H9 (cell line): ENCODE measurements at regions not wholly inside any gene's neighbourhood (a gene's known extent, or its start where the extent isn't known, plus 50 kb on each side); places are given as distances from the start of the nearest gene placed in this dataset.

Experiments
- DNase-seq: peaks from one replicate; pipeline ENCODE4 v3.0.0-alpha.2; 2017
- H2AFZ ChIP-seq: one replicate; pipeline ENCODE4 v1.6.1; 2013; ENCODE audit warnings: mild to moderate bottlenecking, low read length, control low read depth, moderate library complexity
- H2AK5ac ChIP-seq: 2 replicates; pipeline ENCODE4 v1.6.1; 2013; ENCODE audit warnings: low read length, control low read depth, mixed read lengths; ENCODE audit not compliant: insufficient read length
- H2BK120ac ChIP-seq: one replicate; pipeline ENCODE4 v1.6.1; 2013; ENCODE audit warnings: low read depth, mild to moderate bottlenecking, low read length, control low read depth, inconsistent platforms; ENCODE audit not compliant: poor library complexity, severe bottlenecking
- H2BK12ac ChIP-seq: 2 replicates; pipeline ENCODE4 v1.6.1; 2013; ENCODE audit warnings: low read length, control low read depth, mixed read lengths, low read depth; ENCODE audit not compliant: insufficient read length
- H2BK15ac ChIP-seq: 2 replicates; pipeline ENCODE4 v1.6.1; 2013; ENCODE audit warnings: low read depth, low read length, control low read depth
- H2BK20ac ChIP-seq: one replicate; pipeline ENCODE4 v1.6.1; 2013; ENCODE audit warnings: low read depth, mild to moderate bottlenecking, low read length, control low read depth, inconsistent platforms; ENCODE audit not compliant: poor library complexity, severe bottlenecking
- H2BK5ac ChIP-seq: 2 replicates; pipeline ENCODE4 v1.6.1; 2013; ENCODE audit warnings: low read length, control low read depth, mixed read lengths; ENCODE audit not compliant: insufficient read length
- H3K14ac ChIP-seq: 2 replicates; pipeline ENCODE4 v1.6.1; 2013; ENCODE audit warnings: low read length, control low read depth; ENCODE audit not compliant: insufficient read depth
- H3K18ac ChIP-seq: 2 replicates; pipeline ENCODE4 v1.6.1; 2013; ENCODE audit warnings: low read depth, mild to moderate bottlenecking, mixed read lengths, low read length, control low read depth; ENCODE audit not compliant: insufficient read length
- H3K23ac ChIP-seq: 2 replicates; pipeline ENCODE4 v1.6.1; 2013; ENCODE audit warnings: low read length, control low read depth, mixed read lengths, low read depth; ENCODE audit not compliant: insufficient read length
- H3K23me2 ChIP-seq: 2 replicates; pipeline ENCODE4 v1.6.1; 2013; ENCODE audit warnings: low read depth, mild to moderate bottlenecking, mixed read lengths, low read length, control low read depth; ENCODE audit not compliant: insufficient read length, poor library complexity, severe bottlenecking
- H3K27ac ChIP-seq: 2 replicates; pipeline ENCODE4 v1.5.1; 2013; ENCODE audit warnings: low read length, control low read depth, mixed read lengths, low read depth; ENCODE audit not compliant: insufficient read length
- H3K27me3 ChIP-seq: 2 replicates; pipeline ENCODE4 v1.6.1; 2013; ENCODE audit warnings: low read length, control low read depth, inconsistent platforms; ENCODE audit not compliant: insufficient read depth
- H3K4ac ChIP-seq: 2 replicates; pipeline ENCODE4 v1.6.1; 2013; ENCODE audit warnings: low read depth, mild to moderate bottlenecking, control low read depth, inconsistent platforms, low read length, moderate library complexity
- H3K4me1 ChIP-seq: 2 replicates; pipeline ENCODE4 v1.6.1; 2013; ENCODE audit warnings: low read length, control low read depth, inconsistent platforms; ENCODE audit not compliant: insufficient read depth
- H3K4me2 ChIP-seq: 2 replicates; pipeline ENCODE4 v1.6.1; 2013; ENCODE audit warnings: low read length, control low read depth, mixed read lengths; ENCODE audit not compliant: insufficient read length, insufficient read depth
- H3K56ac ChIP-seq: 2 replicates; pipeline ENCODE4 v1.6.1; 2013; ENCODE audit warnings: low read depth, mild to moderate bottlenecking, mixed read lengths, low read length, control low read depth; ENCODE audit not compliant: insufficient read length
- H3K79me1 ChIP-seq: 2 replicates; pipeline ENCODE4 v1.6.1; 2013; ENCODE audit warnings: low read depth, mild to moderate bottlenecking, moderate library complexity, low read length, control low read depth, inconsistent platforms; ENCODE audit not compliant: insufficient read depth, poor library complexity, severe bottlenecking
- H3K79me2 ChIP-seq: 2 replicates; pipeline ENCODE4 v1.6.1; 2013; ENCODE audit warnings: low read length, control low read depth, inconsistent platforms; ENCODE audit not compliant: insufficient read depth
- H3K9ac ChIP-seq: 2 replicates; pipeline ENCODE4 v1.6.1; 2013; ENCODE audit warnings: low read length, control low read depth, mixed read lengths; ENCODE audit not compliant: insufficient read length; ENCODE audit errors: extremely low read depth
- H3K9me3 ChIP-seq: one replicate; pipeline ENCODE4 v1.6.1; 2013; ENCODE audit warnings: low read depth, low read length, inconsistent platforms; ENCODE audit not compliant: control insufficient read depth
- H3T11ph ChIP-seq: one replicate; pipeline ENCODE4 v1.6.1; 2013; ENCODE audit warnings: mild to moderate bottlenecking, low read length, control low read depth, inconsistent platforms
- H4K20me1 ChIP-seq: one replicate; pipeline ENCODE4 v1.6.1; 2013; ENCODE audit not compliant: control insufficient read depth, insufficient read length, insufficient read depth
- H4K5ac ChIP-seq: 2 replicates; pipeline ENCODE4 v1.6.1; 2013; ENCODE audit warnings: low read depth, mild to moderate bottlenecking, mixed read lengths, low read length, control low read depth; ENCODE audit not compliant: insufficient read length
- H4K8ac ChIP-seq: replicated peaks from 2 replicates; pipeline ENCODE4 v1.6.1; 2013; ENCODE audit warnings: low read length, control low read depth, mixed read lengths, low read depth; ENCODE audit not compliant: insufficient read length
- H4K91ac ChIP-seq: 2 replicates; pipeline ENCODE4 v1.6.1; 2013; ENCODE audit warnings: low read depth, mild to moderate bottlenecking, moderate library complexity, mixed read lengths, low read length, control low read depth; ENCODE audit not compliant: insufficient read length
- H3K27ac Mint-ChIP-seq, 3 experiments: 2 replicates in 2 of 3; 3 replicates in 1 of 3; pipeline ENCODE4 v1.8.0; 2020 to 2021; ENCODE audit warnings: mixed read lengths in 3 of 3, mild to moderate bottlenecking in 1 of 3, moderate library complexity in 1 of 3
- H3K27me3 Mint-ChIP-seq: 2 replicates; pipeline ENCODE4 v1.8.0; 2021; ENCODE audit warnings: low read depth, mild to moderate bottlenecking, moderate library complexity, mixed read lengths
- H3K36me3 Mint-ChIP-seq, 3 experiments: 2 replicates in 2 of 3; 3 replicates in 1 of 3; pipeline ENCODE4 v1.8.0; 2020 to 2021; ENCODE audit warnings: low read depth in 3 of 3, mixed read lengths in 3 of 3; ENCODE audit not compliant: insufficient read depth in 1 of 3
- H3K4me1 Mint-ChIP-seq, 2 experiments: 2 replicates each; pipeline ENCODE4 v1.8.0; 2020; ENCODE audit warnings: mixed read lengths in 2 of 2
- H3K4me3 Mint-ChIP-seq, 2 experiments: 2 replicates in 1 of 2; 3 replicates in 1 of 2; pipeline ENCODE4 v1.8.0; 2020 to 2021; ENCODE audit warnings: mild to moderate bottlenecking in 2 of 2, mixed read lengths in 2 of 2, moderate library complexity in 1 of 2
- H3K9me3 Mint-ChIP-seq, 2 experiments: 2 replicates in 1 of 2; 3 replicates in 1 of 2; pipeline ENCODE4 v1.8.0; 2020; ENCODE audit warnings: mild to moderate bottlenecking in 2 of 2, mixed read lengths in 2 of 2, moderate library complexity in 1 of 2
- CTCF ChIP-seq: fragments of 200-600 bp; sonication (generic); conservative IDR thresholded peaks from 3 replicates; pipeline ENCODE4 v1.8.0; 2021; ENCODE audit warnings: antibody characterized with exemption, mild to moderate bottlenecking
- WGBS: extraction: QIAGEN DNeasy Blood & Tissue Kit; methylation state at CpG from one replicate; pipeline ENCODE4 v1.1.7; 2013; ENCODE audit warnings: missing lambda C conversion rate, low lambda C conversion rate, mixed read lengths; ENCODE audit not compliant: insufficient read length; ENCODE audit errors: extremely low coverage; 5-methylcytosine and 5-hydroxymethylcytosine counted together

- H4K91ac ChIP-seq = no peak overlapping the region
- WGBS = no CpG with 5 or more reads among the region's 2 CpGs
- H2BK20ac ChIP-seq = no peak overlapping the region
- H2BK120ac ChIP-seq = no peak overlapping the region
- DNase-seq = no peak
- Mint-ChIP-seq H3K9me3 (no peaks in the 10 kb centered on the region), H3K36me3 (no peaks in the 10 kb centered on the region), H3K4me3 (no peak overlapping the region), H3K4me1 (no peaks in the 10 kb centered on the region), H3K27me3 (peaks cover 6% of the 10 kb centered on the region), H3K27ac (no peak overlapping the region)
- no peak overlapping the region for H3K18ac ChIP-seq
- no peaks in the 10 kb centered on the region for H3K79me1 ChIP-seq
- H2AK5ac ChIP-seq = no peak overlapping the region
- no peak overlapping the region for H4K8ac ChIP-seq
- no peaks in the 10 kb centered on the region for H3K27me3 ChIP-seq
- H2AFZ ChIP-seq = no peak overlapping the region
- peak; percentile 91 for TF ChIP-seq CTCF
- H3K9ac ChIP-seq = no peak overlapping the region
- H4K5ac ChIP-seq = no peak overlapping the region
- no peak overlapping the region for H3K14ac ChIP-seq
- no peak overlapping the region for H3T11ph ChIP-seq
- no peaks in the 10 kb centered on the region for H3K4me1 ChIP-seq
- no peaks in the 10 kb centered on the region for H3K23me2 ChIP-seq
- no peaks in the 10 kb centered on the region for H3K79me2 ChIP-seq
- H4K20me1 ChIP-seq = no peaks in the 10 kb centered on the region
- H2BK12ac ChIP-seq = no peak overlapping the region
- no peak overlapping the region for H3K27ac ChIP-seq
- no peak overlapping the region for H3K56ac ChIP-seq
- H3K9me3 ChIP-seq = no peaks in the 10 kb centered on the region
- no peak overlapping the region for H2BK5ac ChIP-seq
- no peak overlapping the region for H3K23ac ChIP-seq
- H2BK15ac ChIP-seq = no peak overlapping the region
- H3K4me2 ChIP-seq = no peak overlapping the region
- H3K4ac ChIP-seq = no peak overlapping the region
These were observed 160.7 kb upstream of the NT5C1B start for GRCh38 chr2:18749912-18750526.
